ENCODE measurements at regions not wholly inside any gene's neighbourhood (a gene's known extent, or its start where the extent isn't known, plus 50 kb on each side); places are given as distances from the start of the nearest gene placed in this dataset.

GRCh38 chr3:194906970-194907629 is 221.4 kb downstream of the FAM43A start:
- H3K4me3 ChIP-seq, result no peak overlapping the region
- H3K36me3 ChIP-seq, result no peaks in the 10 kb centered on the region
- ATAC-seq (no peak), DNase-seq (no peak)
- intact Hi-C loops (cut with DNase I), result no loop called here
- H3K27ac ChIP-seq, result no peak overlapping the region
- H3K4me1 ChIP-seq, result peaks cover 0 to 5% (median 0%) of the 10 kb centered on the region in 9 donors
- H3K27me3 ChIP-seq, result no peaks in the 10 kb centered on the region
- no peak for TF ChIP-seq CTCF (IDR thresholded peaks at IDR 0.05)
- peaks cover 0 to 12% (median 0%) of the 10 kb centered on the region in 11 donors for H3K9me3 ChIP-seq
- 91 to 95% methylated on average over 11 of the region's 11 CpGs for WGBS, 2 donors

- H3K27ac ChIP-seq, result no peak overlapping the region
- TF ChIP-seq CTCF (IDR thresholded peaks at IDR 0.05), result no peak
- H3K27me3 ChIP-seq, result no peaks in the 10 kb centered on the region
- H3K36me3 ChIP-seq, result no peaks in the 10 kb centered on the region
- intact Hi-C loops (cut with DNase I), result no loop called here
- H3K4me1 ChIP-seq, result peaks cover 0 to 5% (median 0%) of the 10 kb centered on the region in 9 donors
- ATAC-seq (no peak), DNase-seq (no peak)
- no peak overlapping the region for H3K4me3 ChIP-seq
- peaks cover 0 to 12% (median 0%) of the 10 kb centered on the region in 11 donors for H3K9me3 ChIP-seq
- 94 to 98% methylated on average over 5 of the region's 5 CpGs for WGBS, 2 donors
Measured at GRCh38 chr3:194907811-194908210, 222.1 kb downstream of the FAM43A start.

- WGBS, 2 donors, result 91 to 92% methylated on average over 5 of the region's 5 CpGs
- Histone ChIP-seq H3K27me3 (no peaks in the 10 kb centered on the region), H3K4me1 (peaks cover 0 to 5% (median 0%) of the 10 kb centered on the region in 9 donors), H3K9me3 (peaks cover 0 to 10% (median 0%) of the 10 kb centered on the region in 11 donors), H3K36me3 (no peaks in the 10 kb centered on the region), H3K4me3 (no peak overlapping the region), H3K27ac (no peak overlapping the region)
- intact Hi-C loops (cut with DNase I), result no loop called here
- ATAC-seq (no peak), DNase-seq (no peak)
- no peak for TF ChIP-seq CTCF (IDR thresholded peaks at IDR 0.05)
Measured at GRCh38 chr3:194908496-194908895, 222.8 kb downstream of the FAM43A start.

GRCh38 chr3:194908972-194909371 is 223.3 kb downstream of the FAM43A start:
- WGBS, 2 donors, result 51 to 66% methylated on average over 5 of the region's 5 CpGs
- H3K4me3 ChIP-seq, result no peak overlapping the region
- peak in 3 of 9 donors; percentile 21 to 40 (median 31) for TF ChIP-seq CTCF (IDR thresholded peaks at IDR 0.05)
- H3K27ac ChIP-seq, result no peak overlapping the region
- no peaks in the 10 kb centered on the region for H3K36me3 ChIP-seq
- DNase-seq, result no peak
- no peaks in the 10 kb centered on the region for H3K27me3 ChIP-seq
- H3K9me3 ChIP-seq, result peaks cover 0 to 5% (median 0%) of the 10 kb centered on the region in 11 donors
- peaks cover 0 to 5% (median 0%) of the 10 kb centered on the region in 9 donors for H3K4me1 ChIP-seq
- peak in 1 of 8 donors; percentile 55 for ATAC-seq
- intact Hi-C loops (cut with DNase I), result no loop called here

Data from heart right ventricle (tissue), 16 donors.